Stromal cell of bone marrow (primary cell): ENCODE measurements at regions not wholly inside any gene's neighbourhood (a gene's known extent, or its start where the extent isn't known, plus 50 kb on each side); places are given as distances from the start of the nearest gene placed in this dataset.
A peak's percentile ranks its signal among the peaks of the same experiment; 100 is the strongest.

ENCODE experiments used
- DNase-seq: peaks from one replicate; pipeline ENCODE4 v3.0.0-alpha.2; 2012; ENCODE audit warnings: low read depth

DNA sequence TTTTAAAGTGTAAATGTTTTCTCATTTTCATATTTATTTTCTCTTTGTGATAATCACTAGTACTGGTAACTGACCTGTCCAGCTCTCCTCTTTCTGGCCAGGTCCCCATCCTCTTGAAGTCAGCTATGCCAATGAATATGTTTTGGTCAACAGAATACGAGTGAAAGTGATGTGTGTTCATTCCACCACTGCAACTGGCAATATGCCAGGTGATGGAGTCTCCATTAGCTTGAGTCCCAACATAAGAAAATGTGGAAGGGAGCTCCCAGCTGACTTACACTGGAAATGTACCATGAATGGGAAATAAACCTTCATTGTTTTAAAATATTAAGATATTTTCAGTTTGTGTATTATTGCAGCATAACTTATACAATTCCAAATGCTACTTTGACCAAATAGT lies 75.8 kb downstream of the CCDC34 start:
- no peak for DNase-seq

DNA sequence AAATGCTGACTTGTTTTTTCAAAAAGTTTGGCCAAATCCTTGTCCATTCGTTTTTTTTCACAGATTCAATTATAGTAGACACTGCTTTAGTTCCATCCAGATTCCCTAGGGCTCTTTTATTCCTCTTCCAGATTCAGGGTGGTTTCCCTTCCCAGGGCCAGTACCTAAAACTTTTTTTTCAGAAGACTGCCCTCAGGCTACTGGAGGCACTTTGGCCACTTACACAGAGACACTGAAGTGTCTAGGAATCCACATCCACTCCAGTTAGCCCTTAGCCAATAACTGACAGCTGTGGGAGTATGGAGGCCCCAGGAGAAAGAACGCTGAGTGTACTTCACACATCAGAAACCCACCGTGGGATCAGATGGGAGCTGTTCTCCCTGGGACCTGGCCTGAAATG lies 77.3 kb downstream of the CCDC34 start:
- DNase-seq = no peak

DNA sequence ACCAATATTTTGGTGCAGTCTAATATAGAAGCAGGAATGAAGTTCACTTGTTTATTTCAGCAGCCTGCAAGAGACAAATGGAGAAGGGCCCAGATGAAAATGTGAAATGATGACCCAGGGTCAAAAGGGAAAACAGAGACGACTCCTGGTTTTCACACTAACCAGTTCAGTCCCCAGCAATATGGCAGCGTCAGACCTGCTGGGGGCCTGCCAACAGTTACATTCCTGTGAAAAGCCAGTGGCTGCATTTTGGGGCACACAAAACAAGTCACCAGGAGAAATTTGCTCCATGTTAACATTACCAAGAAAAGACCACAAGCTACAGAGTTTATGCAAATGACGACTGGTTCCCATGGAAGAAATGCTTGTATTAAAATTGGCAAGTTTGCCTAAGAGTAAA lies 80.2 kb downstream of the CCDC34 start:
- no peak for DNase-seq

DNA sequence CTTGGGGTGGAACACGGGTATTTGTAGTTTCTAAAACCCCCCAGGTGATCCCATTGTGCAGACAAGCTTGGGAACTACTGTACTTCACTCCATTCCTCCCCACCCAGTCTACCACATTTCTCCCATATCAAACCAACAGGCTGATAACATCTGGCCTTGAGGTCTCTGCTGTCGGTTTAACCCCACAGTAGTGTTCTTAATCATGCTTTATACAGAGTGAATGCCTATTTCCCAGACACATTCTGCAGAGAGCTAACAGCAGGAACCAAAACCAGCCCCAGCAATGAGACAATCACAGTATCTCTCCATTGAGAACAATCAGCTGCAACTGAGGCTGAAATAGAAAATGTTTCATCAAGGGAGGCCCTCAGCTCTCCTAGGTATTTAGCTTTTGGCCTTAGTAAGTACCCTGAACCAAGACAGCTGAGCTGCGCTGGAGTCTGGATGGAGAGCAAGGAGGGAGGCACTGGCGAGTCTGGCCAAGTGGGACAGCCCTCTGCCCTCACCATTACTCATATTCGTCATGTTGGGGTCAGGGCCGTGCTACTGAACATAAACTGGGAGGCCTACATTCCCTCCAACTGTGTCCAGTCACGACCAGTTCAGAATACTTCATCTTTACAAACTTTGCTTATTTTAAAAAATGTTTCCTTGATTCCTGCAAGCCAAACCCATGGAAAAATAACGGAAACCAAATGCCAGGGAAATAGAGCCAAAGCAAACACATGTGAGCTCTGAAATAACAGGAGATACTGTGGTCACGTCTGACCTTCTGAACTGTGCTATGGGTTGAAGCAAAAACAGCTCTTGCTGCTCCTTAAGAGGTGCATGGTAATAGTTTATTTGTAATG lies 81.0 kb downstream of the CCDC34 start:
- peak; percentile 98 for DNase-seq

DNA sequence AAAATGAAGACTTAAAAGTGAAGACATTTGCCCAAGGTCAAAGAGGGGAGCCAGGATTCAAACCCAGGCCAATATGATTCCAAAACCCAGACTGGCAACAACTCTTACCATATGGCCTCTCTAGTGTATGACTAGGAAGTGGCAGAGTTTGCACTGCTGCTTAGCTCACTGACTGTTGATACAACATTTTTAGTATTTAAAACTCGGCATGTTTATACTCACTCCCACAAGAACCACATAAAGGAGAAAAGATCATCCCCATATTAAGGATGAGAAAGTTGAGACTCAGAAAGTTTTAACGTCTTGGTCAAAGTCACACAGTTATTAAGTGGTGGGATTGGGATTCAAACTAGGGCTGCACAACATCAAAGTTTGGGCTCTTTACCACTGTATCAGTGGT lies 81.7 kb downstream of the CCDC34 start:
- no peak for DNase-seq

DNA sequence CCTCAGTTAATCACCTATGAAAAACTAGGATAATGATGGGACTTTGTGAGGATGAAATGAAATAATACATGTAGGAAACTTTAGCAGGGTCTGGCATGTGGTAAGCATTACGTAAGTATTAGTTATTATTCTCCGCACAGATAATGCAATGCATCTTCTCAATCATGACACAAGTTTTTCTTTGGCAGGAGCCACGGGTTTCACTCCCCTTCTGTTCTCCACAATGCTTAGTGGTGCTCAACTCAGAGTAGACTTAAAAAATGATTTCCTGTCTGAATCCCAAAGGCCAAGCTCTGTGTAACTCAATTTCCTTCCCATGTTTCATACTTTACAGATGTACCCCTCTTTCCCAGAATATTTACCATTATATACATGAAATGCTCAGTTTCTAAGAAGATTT lies 82.9 kb downstream of the CCDC34 start:
- no peak for DNase-seq

DNA sequence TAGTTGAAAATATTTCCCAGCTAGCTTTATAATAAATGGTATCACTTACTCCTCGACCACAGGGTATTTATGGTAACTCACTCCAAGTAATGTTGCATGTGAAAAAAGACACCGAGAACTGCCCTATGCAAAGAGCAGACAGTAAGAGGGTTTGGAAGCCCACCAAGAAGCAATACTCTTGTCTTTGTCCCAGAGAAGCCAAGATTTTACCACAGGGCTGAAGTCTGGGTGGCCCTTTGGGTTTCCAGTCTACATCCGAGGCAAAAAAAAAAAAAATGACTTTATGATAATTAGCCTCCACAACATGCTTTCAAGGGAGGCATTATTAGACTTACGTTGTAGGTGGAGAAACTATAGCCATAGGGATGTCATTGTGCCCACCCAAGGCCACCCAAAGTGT lies 83.6 kb downstream of the CCDC34 start:
- DNase-seq = no peak

DNA sequence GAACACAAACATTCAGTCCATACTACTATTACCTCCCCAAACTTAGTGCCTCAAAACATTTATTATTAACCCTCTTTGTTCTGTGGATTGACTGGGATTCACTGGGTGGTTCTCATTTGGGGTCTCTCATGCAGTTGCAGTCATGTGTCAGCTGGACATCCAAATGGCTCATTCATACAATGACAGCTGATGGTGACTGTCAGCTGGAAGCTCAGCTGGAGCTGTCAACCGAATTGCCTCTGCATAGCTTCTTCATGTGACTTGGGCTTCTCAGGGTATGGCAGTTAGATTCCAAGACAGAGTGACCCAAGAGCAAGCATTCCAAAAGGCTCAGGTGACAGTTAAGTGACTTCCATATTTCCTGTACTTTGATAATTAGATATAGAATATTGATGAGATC lies 85.2 kb downstream of the CCDC34 start:
- DNase-seq = no peak

DNA sequence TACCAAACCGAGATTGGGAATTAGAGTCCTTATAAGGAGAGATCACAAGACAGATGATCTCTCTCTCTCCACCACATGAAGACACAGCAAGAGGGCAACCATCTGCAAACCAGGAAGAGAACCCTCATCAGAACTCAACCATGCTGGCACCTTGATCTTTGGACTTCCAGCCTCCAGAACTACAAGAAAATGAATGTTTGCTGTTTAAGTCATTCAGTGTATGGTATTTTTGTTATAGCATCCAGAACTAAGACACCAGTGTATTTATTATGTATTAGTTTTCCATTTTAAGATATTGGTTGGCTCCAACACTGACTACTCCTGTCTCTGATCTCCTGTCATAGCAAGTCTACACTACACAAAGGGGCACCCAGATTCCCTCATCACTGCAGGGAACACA lies 86.9 kb downstream of the CCDC34 start:
- no peak for DNase-seq

DNA sequence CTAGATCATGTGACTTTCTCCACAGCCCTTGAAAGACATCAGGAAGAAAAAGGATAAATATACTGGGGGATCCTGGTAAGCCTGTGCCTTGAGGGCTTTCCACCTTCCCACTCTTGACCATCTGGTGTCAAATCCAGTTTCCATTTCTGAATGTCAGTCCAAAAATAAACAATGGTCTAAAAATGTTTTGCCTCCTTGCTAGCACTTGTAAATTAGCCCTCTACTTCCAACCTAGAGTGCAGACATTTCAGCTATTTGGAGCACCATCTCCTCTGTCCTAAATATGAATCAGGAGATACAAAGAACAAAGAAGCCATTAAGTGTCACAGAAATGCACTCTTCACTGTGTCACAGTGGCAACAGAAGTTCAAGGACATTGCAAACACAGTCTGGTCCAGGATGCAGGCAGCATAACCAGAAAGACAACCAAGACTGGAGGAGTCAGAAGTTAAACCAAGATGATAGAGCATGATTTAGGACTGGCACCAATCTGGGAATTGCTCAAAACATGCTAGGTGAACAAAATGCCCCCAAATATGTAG lies 88.1 kb downstream of the CCDC34 start:
- no peak for DNase-seq

DNA sequence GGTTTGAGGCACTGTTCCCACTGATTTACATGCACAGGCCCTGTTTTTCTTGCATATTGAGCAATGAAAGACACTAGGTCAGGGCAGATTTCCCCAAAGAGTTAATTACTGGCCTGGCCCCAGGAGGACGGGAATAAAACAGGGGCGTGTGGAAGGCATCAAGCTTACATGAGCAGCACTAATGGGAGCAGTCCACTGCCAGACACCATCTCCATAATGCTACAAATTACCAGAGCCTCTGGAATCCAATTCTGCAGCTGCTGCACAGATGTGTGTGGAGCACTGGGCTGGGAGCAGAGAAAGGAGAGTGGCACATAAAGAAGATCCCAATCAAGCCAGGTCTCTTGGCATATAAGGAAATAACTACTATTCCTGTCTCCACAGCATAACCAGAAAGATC lies 96.9 kb downstream of the CCDC34 start:
- DNase-seq = no peak

DNA sequence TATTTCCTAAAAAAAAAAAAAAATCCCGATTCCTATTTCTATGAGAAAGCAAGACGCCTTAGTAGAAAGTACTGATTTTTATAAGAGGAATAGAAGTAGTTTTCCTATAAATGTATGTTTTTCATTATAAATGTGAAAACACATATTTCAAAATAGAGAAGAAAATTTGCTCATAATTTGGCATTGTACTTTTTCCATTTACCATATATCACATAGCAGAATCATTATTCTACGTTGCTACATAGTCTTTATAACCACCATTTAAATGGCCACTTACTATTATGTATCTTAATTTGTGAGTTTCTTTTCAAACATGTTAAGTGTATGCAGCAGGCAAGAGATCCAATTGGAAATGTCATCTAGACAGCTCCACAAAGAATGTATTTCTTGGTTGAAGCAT lies 99.0 kb downstream of the CCDC34 start:
- DNase-seq = no peak

DNA sequence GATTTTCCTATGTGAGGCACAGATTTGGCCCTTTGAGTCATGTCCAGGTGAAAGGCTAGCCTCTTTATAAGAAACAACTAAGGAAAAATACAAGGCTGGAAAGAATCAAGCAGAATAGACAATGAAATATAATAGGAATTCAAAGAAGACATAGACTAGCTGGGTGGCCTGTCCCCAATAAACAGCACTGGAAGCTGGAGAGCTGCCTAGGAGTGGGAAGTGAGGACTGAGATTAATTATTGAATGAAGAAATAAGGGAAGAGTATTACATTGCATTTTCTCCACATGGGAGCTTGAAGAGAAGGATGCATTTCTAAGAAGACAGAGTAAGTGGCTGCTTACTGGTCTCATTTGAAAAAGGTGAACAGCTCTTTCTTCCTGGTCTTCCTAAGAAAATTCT lies 100.0 kb downstream of the CCDC34 start:
- no peak for DNase-seq

DNA sequence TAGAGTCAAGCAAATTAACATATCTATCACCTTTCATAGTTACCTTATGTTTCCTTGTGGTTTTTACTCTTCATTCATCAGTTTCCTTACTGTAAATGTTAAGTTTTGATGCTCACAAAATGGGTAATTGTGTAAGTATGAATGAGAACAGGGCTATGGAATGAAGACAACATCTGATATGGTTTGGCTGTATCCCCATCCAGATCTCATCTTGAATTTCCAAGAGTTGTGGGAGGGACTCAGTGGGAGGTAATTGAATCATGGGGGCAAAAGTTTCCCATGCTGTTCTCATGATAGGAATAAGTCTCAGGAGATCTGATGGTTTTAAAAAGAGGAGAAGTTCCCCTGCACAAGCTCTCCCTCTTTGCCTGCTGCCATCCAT lies 107.6 kb downstream of the CCDC34 start:
- DNase-seq = peak; percentile 77

DNA sequence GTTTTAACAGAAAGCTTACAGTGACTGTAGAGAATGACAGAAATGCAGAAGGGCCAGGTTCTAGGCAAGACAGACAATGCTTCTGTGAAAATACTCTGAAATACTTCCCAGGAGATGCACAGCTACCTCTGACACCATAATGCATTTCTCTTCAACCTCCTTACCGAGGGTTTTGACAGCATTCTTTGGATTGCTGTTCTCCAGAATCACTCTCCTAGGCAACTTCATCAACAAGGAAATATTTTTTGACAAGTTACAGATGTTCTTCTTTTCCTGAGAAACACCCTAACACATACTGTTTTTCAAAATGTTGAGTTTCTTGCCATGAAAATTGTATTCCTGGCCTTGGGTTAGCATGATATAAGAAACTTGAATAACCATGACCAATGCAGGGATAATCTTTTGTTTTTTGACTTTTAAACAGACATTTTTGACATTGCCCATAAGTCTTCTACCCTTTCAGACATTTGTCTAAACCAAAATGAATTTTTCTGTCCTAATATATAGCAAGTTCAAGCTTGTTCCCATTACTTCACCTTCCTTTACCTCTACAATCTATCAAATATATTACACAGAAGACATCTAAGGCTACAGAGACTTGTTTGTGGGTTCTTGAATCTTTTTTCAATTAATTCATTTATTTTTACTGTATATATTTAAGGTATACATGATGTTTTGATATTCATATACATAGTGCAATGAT lies 108.1 kb downstream of the CCDC34 start:
- DNase-seq = no peak

DNA sequence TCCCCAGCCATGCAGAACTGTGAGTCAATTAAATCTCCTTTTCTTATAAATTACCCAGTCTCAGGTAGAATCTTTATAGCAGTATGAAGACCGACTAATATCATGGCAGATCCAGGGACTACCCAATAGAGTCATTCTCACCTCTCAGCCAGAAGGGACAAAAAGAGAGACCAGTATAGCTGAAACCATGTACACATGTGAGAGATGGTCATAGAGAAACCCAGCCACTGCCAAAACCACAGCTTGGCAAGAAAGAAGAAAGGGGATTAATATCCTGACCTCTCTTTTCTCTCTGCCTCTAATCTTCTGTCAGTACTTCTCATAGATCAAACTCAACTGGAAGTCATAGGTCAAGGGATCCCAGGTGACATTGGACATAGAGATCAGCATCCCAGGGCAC lies 109.8 kb downstream of the CCDC34 start:
- no peak for DNase-seq

DNA sequence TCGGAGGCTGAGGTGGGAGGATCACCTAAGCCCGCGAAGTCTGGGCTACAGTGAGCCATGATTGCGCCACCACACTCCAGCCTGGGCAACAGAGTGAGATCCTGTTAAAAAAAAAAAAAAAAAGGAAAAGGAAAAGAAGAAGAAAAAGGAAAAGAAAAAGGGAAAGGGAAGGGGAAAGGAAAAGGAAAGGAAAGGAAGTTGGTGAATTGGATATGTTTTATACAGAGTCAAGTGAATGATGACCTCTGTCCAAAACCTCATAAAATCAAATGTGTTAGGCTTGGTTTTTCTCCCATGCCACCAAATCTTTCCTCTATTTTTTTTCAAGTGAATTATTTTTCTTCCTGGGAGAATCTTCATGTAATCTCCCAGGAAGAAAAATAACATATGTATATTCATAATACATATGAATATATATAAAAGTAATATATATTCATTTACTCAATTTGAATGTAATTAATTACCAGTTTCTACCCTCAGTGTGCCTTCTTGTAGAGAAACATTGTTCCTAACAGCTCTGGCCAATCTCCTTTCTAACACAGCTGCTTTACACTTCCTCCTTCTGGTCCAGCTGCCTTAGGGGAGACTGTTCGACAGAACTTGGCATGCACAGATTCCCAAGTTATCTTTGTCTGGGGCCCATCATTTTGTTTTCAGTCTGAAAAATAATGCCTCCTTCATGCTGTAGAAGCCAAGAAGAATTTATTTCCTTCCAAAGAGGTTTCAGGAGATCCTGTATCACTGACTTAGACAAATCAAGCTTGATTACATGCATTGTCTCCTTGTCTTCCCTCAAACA lies 111.9 kb downstream of the CCDC34 start:
- no peak for DNase-seq

DNA sequence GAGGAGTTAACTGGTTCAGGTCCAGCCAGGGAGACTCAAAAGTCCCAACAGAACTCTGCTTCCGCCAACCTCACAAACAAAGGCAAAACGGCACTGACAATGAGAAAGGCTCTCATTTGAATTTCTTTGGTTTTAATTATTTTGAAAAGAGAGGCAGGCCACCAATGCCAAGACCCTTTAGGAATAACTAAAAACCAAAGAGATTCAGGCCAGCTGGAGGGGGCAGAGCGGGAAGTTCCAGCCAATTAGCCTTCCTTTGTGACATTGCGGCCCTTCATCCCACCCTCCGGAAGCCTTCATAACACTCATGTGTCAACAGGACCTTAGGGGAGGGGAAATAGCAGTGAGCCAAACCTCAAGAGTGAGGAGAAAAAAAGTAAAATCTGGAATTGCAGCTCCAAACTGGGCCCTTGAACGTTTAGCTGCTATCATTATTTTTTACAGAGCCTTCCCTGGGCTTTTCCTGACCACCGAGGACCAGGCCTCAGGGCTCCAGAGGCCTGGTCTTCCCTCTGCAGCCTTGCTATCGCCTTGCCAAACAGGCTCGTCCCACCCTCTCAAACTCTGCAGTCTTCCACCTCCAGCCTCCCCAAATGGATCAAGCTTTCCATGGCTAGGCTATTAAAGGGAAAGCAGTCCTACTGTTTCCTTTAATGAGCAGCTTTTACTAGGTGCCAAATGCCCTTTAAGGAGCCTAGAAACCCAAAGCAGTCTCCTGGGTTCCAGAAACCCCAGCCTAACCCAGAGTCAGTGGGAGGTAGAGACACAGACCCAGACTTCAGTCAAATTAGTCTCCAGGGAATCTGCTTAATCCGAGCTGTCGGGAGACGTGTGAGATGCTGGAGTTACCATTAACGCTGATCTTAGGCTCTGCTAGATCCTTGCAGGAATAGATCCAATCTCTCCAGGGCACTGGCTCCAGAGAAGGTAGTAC lies 114.2 kb downstream of the CCDC34 start:
- no peak for DNase-seq

DNA sequence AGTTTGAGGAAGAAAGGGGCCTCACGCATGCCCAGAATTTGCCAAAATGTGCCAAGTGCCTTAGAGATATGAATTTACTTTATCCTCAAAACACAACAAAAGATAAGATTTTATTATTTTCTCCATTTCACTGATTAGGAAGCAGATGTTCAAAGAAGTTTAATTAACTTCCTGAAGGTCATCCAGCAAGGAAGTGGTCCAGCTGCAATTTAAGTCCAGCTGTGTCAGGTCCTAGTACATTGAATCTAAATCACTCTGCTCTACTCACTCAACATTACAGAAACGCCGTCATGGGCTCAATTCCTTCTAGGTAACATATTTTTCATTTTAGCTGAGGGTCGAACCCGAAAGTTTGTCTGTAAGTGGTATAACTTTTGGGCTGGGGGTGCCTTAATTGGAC lies 115.4 kb downstream of the CCDC34 start:
- DNase-seq = no peak

DNA sequence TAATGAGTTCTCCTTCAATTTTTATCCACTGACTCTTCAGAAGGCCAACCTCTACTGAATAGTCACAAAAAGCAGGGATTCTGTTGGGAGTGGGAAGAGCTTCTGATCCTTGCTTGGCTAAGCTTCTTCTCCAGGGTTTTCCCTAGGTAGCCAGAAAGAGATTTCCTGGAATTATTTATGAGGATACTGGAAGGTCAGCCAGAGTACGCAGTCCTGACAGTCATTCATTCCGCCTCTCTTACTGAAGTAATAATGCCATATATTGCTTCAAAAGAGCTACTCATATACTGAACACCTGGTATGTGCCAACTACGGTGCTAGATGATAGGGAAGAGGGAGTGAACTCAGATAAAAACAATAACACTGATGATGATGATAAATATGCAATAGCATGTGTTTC lies 116.1 kb downstream of the CCDC34 start:
- DNase-seq = no peak

DNA sequence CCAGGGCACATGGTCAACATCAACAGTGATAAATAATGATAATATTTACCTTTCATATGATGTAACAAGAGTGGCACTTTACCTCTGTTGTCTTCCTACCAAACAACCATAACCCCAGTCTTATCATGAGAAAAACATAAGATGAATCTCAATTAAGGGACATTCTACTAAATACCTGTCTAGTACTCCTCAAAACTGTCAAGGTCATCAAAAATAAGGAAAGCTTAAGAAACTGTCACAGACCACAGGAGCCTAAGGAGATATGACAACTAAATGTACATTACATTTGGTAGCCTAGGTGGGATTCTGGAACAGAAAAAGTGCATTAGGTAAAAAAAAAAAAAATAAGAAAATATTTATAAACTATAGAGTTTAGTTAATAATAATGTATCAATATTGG lies 118.1 kb downstream of the CCDC34 start:
- DNase-seq = no peak

DNA sequence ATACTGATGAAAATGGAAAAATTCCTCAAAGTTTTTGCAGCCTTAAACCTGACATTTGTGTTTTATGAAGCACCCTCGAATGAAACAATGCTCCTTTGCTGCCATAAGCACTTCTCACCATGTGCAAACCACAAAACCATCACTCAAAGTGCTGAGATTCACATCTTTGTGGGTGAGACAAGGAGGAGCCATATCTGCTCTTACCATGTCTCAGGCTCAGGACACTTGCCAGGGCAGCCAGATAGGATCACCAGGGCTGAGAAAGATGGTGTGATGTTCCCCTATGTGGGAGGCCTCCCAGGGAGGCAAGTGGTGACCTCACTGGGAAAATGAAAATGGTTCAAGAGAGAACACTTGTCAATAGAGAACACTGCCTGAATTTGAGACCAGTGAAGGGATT lies 120.4 kb downstream of the CCDC34 start:
- peak; percentile 84 for DNase-seq
